A549 (cell line): ENCODE measurements at regions not wholly inside any gene's neighbourhood (a gene's known extent, or its start where the extent isn't known, plus 50 kb on each side); places are given as distances from the start of the nearest gene placed in this dataset.

Source experiments
- CHD4 ChIP-seq: fragments of 200-600 bp; sonication (generic); IDR thresholded peaks from 2 replicates; pipeline ENCODE4 v1.6.1; 2016; ENCODE audit warnings: antibody characterized with exemption, mild to moderate bottlenecking, borderline replicate concordance
- FOSB ChIP-seq: fragments of 250-450 bp; sonication (Bioruptor Pico); IDR thresholded peaks from 2 replicates; pipeline ENCODE4 v1.5.0; 2020; ENCODE audit warnings: mild to moderate bottlenecking, moderate library complexity
- TF ChIP-seq, protein P1 (sequence below): fragments of >200 bp; sonication (Bioruptor Twin); formaldehyde crosslinking; IDR thresholded peaks from 3 replicates; pipeline ENCODE4 v1.5.1; 2016
- TF ChIP-seq, protein P2 (sequence below): fragments of 450-650 bp; IDR thresholded peaks from 2 replicates; pipeline ENCODE4 v1.6.1; 2014; ENCODE audit warnings: antibody characterized with exemption
- TF ChIP-seq, protein P3 (sequence below): IDR thresholded peaks from 2 replicates; pipeline ENCODE4 v1.6.1; 2012

DNA sequence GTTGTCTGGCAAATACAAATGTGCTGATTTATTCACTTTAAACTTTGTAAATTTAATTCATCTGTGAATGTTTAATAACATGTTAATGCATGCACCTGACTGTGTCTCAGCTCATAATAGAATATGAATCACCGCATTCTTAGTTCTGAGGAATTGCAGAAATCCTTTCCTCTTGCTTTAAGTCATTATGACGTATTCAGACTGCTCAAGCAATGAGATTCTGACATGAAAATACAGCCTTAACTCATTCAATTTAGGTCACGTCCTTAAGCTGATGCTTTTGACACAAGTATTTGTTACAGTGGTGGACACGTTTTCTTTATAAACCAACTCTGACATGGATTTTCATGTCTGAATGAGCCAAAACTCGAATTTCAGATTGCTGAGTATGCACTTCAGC is 541.0 kb upstream of the KLF12 start:
- TF ChIP-seq, protein P1, sequence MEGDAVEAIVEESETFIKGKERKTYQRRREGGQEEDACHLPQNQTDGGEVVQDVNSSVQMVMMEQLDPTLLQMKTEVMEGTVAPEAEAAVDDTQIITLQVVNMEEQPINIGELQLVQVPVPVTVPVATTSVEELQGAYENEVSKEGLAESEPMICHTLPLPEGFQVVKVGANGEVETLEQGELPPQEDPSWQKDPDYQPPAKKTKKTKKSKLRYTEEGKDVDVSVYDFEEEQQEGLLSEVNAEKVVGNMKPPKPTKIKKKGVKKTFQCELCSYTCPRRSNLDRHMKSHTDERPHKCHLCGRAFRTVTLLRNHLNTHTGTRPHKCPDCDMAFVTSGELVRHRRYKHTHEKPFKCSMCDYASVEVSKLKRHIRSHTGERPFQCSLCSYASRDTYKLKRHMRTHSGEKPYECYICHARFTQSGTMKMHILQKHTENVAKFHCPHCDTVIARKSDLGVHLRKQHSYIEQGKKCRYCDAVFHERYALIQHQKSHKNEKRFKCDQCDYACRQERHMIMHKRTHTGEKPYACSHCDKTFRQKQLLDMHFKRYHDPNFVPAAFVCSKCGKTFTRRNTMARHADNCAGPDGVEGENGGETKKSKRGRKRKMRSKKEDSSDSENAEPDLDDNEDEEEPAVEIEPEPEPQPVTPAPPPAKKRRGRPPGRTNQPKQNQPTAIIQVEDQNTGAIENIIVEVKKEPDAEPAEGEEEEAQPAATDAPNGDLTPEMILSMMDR: no peak
- TF ChIP-seq, protein P2, sequence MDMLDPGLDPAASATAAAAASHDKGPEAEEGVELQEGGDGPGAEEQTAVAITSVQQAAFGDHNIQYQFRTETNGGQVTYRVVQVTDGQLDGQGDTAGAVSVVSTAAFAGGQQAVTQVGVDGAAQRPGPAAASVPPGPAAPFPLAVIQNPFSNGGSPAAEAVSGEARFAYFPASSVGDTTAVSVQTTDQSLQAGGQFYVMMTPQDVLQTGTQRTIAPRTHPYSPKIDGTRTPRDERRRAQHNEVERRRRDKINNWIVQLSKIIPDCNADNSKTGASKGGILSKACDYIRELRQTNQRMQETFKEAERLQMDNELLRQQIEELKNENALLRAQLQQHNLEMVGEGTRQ: no peak
- TF ChIP-seq FOSB (CRISPR knock-in tag) (no peak), CHD4 (no peak)
- TF ChIP-seq, protein P3, sequence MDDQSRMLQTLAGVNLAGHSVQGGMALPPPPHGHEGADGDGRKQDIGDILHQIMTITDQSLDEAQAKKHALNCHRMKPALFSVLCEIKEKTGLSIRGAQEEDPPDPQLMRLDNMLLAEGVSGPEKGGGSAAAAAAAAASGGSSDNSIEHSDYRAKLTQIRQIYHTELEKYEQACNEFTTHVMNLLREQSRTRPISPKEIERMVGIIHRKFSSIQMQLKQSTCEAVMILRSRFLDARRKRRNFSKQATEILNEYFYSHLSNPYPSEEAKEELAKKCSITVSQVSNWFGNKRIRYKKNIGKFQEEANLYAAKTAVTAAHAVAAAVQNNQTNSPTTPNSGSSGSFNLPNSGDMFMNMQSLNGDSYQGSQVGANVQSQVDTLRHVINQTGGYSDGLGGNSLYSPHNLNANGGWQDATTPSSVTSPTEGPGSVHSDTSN: no peak
